BLaER1 treated with 17β-estradiol and CSF1 and Interleukin-3, amounts not matched to agents 10 nM and 100 nM (cell line): ENCODE measurements at regions not wholly inside any gene's neighbourhood (a gene's known extent, or its start where the extent isn't known, plus 50 kb on each side); places are given as distances from the start of the nearest gene placed in this dataset.

Experiments used
- H3K27ac ChIP-seq, 11 experiments: shearing (Covaris generic); formaldehyde crosslinking; 2 replicates each; pipeline ENCODE4 v1.8.1; 2022
- H3K27me3 ChIP-seq, 11 experiments: shearing (Covaris generic); formaldehyde crosslinking; 2 replicates each; pipeline ENCODE4 v1.8.1; 2022
- H3K36me3 ChIP-seq, 11 experiments: shearing (Covaris generic); formaldehyde crosslinking; 2 replicates each; pipeline ENCODE4 v1.8.1; 2022
- H3K4me1 ChIP-seq, 10 experiments: shearing (Covaris generic); formaldehyde crosslinking; 2 replicates each; pipeline ENCODE4 v1.8.1; 2022
- H3K4me2 ChIP-seq, 11 experiments: shearing (Covaris generic); formaldehyde crosslinking; 2 replicates each; pipeline ENCODE4 v1.8.1; 2022
- H3K4me3 ChIP-seq, 10 experiments: shearing (Covaris generic); formaldehyde crosslinking; 2 replicates each; pipeline ENCODE4 v1.8.1; 2022
- H3K9ac ChIP-seq, 11 experiments: shearing (Covaris generic); formaldehyde crosslinking; 2 replicates each; pipeline ENCODE4 v1.8.1; 2022
- H3K9me3 ChIP-seq, 11 experiments: shearing (Covaris generic); formaldehyde crosslinking; replicated peaks in 1 of 11; 2 replicates each; pipeline ENCODE4 v1.8.1; 2022
- H4K20me1 ChIP-seq, 11 experiments: shearing (Covaris generic); formaldehyde crosslinking; 2 replicates each; pipeline ENCODE4 v1.8.1; 2022
- Cebpa-rat ChIP-seq, 11 experiments: shearing (Covaris generic); IDR thresholded peaks; 2 replicates each; pipeline ENCODE4 v1.8.1; 2022

DNA sequence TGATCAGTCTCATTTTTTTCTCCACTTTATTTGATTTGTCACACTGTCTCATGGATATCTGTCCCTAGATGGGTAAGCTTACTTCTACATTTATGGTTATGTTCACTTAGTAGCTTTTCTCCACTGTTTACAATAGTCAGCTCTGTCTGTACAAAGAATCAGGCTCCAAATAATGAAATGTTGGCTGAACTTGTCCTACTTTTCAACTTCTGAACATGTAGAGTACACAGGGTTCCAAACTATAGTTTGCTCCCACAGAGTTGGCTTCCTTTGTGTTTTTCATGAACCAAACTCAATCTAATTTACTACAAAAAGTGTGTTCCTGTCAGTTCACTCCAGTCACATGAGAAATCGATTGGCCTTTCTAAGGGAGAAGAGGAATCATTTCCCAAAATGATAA lies 175.0 kb downstream of the CCDC71L start:
- Histone ChIP-seq H4K20me1 (no peaks in the 10 kb centered on the region), H3K9ac (0 out of 22 replicates have a peak overlapping the region, but pooled peaks of 1 of the 11 experiments have one; percentile 0), H3K27me3 (no peaks in the 10 kb centered on the region), H3K4me1 (peaks cover 17 to 41% (median 23%) of the 10 kb centered on the region in 10 experiments), H3K27ac (peak overlapping the region in 5 of 11 experiments; percentile 5 to 62 (median 40); a peak in 6 of 22 replicates), H3K4me2 (peak overlapping the region; percentile 2 to 74 (median 55); a peak in 15 of 22 replicates), H3K9me3 (no peaks in the 10 kb centered on the region), H3K36me3 (no peaks in the 10 kb centered on the region), H3K4me3 (no peak overlapping the region)
- TF ChIP-seq Cebpa-rat (IDR thresholded peaks at IDR 0.05) = no peak

GRCh38 chr7:106485031-106485551 lies 175.9 kb downstream of the CCDC71L start:
- H3K4me3 ChIP-seq = no peak overlapping the region
- peaks cover 17 to 41% (median 23%) of the 10 kb centered on the region in 10 experiments for H3K4me1 ChIP-seq
- no peaks in the 10 kb centered on the region for H3K9me3 ChIP-seq
- H3K36me3 ChIP-seq = no peaks in the 10 kb centered on the region
- peak overlapping the region in 9 of 11 experiments; percentile 29 to 62 (median 40); a peak in 16 of 22 replicates for H3K27ac ChIP-seq
- peak overlapping the region in 4 of 11 experiments; percentile 0 to 28 (median 12); a peak in 2 of 22 replicates for H3K9ac ChIP-seq
- peak overlapping the region; percentile 34 to 74 (median 56) for H3K4me2 ChIP-seq
- H3K27me3 ChIP-seq = no peaks in the 10 kb centered on the region
- no peak for TF ChIP-seq Cebpa-rat (IDR thresholded peaks at IDR 0.05)
- no peaks in the 10 kb centered on the region for H4K20me1 ChIP-seq

DNA sequence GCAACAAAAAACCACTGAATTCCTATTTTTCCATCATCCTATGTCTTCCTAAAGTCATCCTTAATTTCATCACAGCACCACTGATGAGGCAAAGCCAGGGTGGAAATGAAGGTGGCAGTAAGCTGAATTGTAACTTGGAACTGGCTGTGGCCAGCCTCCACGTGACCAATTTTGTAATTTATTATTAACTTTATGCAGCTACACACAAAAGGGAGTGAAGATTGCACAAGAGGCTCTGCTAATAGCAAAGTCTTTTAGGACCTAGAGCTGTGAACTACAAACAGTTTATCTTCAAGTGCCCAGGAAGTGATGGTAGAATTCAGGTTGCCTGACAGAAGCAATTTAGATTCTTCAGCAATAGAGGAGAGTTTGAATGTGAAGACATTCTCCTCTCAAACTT lies 176.4 kb downstream of the CCDC71L start:
- no peaks in the 10 kb centered on the region for H4K20me1 ChIP-seq
- no peaks in the 10 kb centered on the region for H3K27me3 ChIP-seq
- peak in 4 of 11 experiments; percentile 13 to 50 (median 37); a peak in 3 of 22 replicates for TF ChIP-seq Cebpa-rat (IDR thresholded peaks at IDR 0.05)
- H3K4me1 ChIP-seq = peaks cover 17 to 41% (median 23%) of the 10 kb centered on the region in 10 experiments
- H3K9ac ChIP-seq = peak overlapping the region in 2 of 11 experiments; percentile 7 to 16; a peak in 2 of 22 replicates
- H3K4me3 ChIP-seq = no peak overlapping the region
- H3K9me3 ChIP-seq = no peaks in the 10 kb centered on the region
- peak overlapping the region; percentile 34 to 74 (median 56) for H3K4me2 ChIP-seq
- H3K36me3 ChIP-seq = no peaks in the 10 kb centered on the region
- peak overlapping the region in 9 of 11 experiments; percentile 29 to 62 (median 40); a peak in 13 of 22 replicates for H3K27ac ChIP-seq

GRCh38 chr7:106482091-106482490 lies 178.9 kb downstream of the CCDC71L start:
- Histone ChIP-seq H4K20me1 (no peaks in the 10 kb centered on the region), H3K9me3 (no peaks in the 10 kb centered on the region), H3K4me2 (no peak overlapping the region), H3K4me3 (no peak overlapping the region), H3K27me3 (no peaks in the 10 kb centered on the region), H3K36me3 (no peaks in the 10 kb centered on the region), H3K4me1 (peaks cover 17 to 37% (median 23%) of the 10 kb centered on the region in 10 experiments), H3K27ac (no peak overlapping the region), H3K9ac (no peak overlapping the region)
- no peak for TF ChIP-seq Cebpa-rat (IDR thresholded peaks at IDR 0.05)

GRCh38 chr7:106480616-106481031 lies 180.3 kb downstream of the CCDC71L start:
- Histone ChIP-seq H3K9ac (no peak overlapping the region), H3K4me3 (no peak overlapping the region), H3K4me2 (no peak overlapping the region), H3K36me3 (no peaks in the 10 kb centered on the region), H4K20me1 (no peaks in the 10 kb centered on the region), H3K27ac (no peak overlapping the region), H3K9me3 (no peaks in the 10 kb centered on the region), H3K4me1 (peaks cover 13 to 22% (median 19%) of the 10 kb centered on the region in 10 experiments), H3K27me3 (no peaks in the 10 kb centered on the region)
- TF ChIP-seq Cebpa-rat (IDR thresholded peaks at IDR 0.05) = no peak

DNA sequence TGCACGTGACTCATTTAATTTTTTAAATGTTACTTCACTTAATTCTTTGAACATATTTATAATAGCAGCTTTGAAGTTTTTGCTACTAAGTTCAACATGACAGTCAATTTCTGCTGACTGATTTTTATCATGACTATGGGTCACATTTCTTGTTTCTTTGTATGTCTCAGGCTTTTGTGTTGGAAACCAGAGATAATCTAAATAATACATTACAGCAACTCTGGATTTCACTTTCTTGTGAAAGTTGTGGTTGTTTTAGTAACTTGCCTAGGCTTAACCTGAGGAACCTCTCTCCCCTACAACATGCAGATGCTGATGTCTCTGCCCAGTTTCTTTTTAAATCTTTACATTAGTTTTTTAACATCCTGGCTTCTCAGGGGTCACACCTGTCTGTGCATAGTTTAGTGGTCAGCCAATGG lies 180.8 kb downstream of the CCDC71L start:
- Histone ChIP-seq H3K27me3 (no peaks in the 10 kb centered on the region), H3K36me3 (no peaks in the 10 kb centered on the region), H3K4me3 (no peak overlapping the region), H3K9ac (no peak overlapping the region), H4K20me1 (no peaks in the 10 kb centered on the region), H3K4me1 (peaks cover 8 to 18% (median 14%) of the 10 kb centered on the region in 10 experiments), H3K27ac (no peak overlapping the region), H3K9me3 (no peaks in the 10 kb centered on the region), H3K4me2 (no peak overlapping the region)
- no peak for TF ChIP-seq Cebpa-rat (IDR thresholded peaks at IDR 0.05)

DNA sequence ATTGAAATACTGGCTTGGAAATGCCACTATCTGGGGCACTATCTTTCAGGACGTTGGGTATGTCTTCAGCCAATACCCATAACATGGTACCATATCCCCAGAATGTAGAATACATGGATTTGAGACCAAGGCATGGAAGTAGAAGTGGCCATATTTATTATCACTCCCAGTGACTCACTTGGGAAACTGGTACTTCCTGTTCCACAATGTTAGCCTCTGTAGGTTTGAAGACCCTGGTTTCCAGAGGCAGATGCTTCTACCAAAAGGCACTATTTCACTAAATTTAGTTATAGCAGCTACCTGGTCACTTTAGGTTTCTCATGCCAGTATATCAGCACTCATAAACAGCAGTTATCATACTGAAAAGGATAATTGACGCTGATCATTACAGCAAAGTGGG lies 184.2 kb downstream of the CCDC71L start:
- no peaks in the 10 kb centered on the region for H3K27me3 ChIP-seq
- no peak overlapping the region for H3K27ac ChIP-seq
- no peaks in the 10 kb centered on the region for H3K36me3 ChIP-seq
- H3K4me2 ChIP-seq = no peak overlapping the region
- no peak for TF ChIP-seq Cebpa-rat (IDR thresholded peaks at IDR 0.05)
- no peaks in the 10 kb centered on the region for H3K4me1 ChIP-seq
- no peak overlapping the region for H3K4me3 ChIP-seq
- no peak overlapping the region for H3K9ac ChIP-seq
- no peaks in the 10 kb centered on the region for H3K9me3 ChIP-seq
- no peaks in the 10 kb centered on the region for H4K20me1 ChIP-seq

DNA sequence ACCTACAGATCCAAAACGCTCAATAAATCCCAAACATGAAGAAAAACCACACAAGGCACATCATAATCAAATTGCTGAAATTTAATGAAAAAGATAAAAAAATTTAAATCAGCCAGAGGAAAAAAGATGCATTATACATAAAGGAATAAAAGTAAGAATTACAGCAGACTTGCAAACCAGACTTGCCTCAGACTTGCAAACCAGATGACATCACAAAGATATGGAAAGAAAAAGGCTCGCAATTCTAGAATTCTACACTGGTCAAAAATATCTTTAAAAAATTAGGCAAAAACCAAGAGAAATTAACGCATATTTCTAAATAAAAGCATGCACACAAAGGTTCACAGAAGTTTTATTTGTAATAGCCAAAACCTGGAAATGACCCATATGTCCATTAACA lies 188.0 kb upstream of the NAMPT start:
- Histone ChIP-seq H3K4me3 (no peak overlapping the region), H3K4me2 (no peak overlapping the region), H3K27ac (no peak overlapping the region), H4K20me1 (no peaks in the 10 kb centered on the region), H3K4me1 (peaks cover 12 to 19% (median 14%) of the 10 kb centered on the region in 10 experiments), H3K27me3 (no peaks in the 10 kb centered on the region), H3K9me3 (no peaks in the 10 kb centered on the region; a peak in 1 of 22 replicates), H3K9ac (no peak overlapping the region), H3K36me3 (no peaks in the 10 kb centered on the region)
- no peak for TF ChIP-seq Cebpa-rat (IDR thresholded peaks at IDR 0.05)

GRCh38 chr7:106471686-106472440 lies 187.1 kb upstream of the NAMPT start:
- no peak overlapping the region for H3K4me3 ChIP-seq
- H3K4me1 ChIP-seq = peaks cover 12 to 19% (median 14%) of the 10 kb centered on the region in 10 experiments
- no peaks in the 10 kb centered on the region for H3K36me3 ChIP-seq
- H3K9me3 ChIP-seq = no peaks in the 10 kb centered on the region; a peak in 1 of 22 replicates
- TF ChIP-seq Cebpa-rat (IDR thresholded peaks at IDR 0.05) = no peak
- H3K9ac ChIP-seq = no peak overlapping the region
- H3K4me2 ChIP-seq = no peak overlapping the region
- H4K20me1 ChIP-seq = no peaks in the 10 kb centered on the region
- H3K27me3 ChIP-seq = no peaks in the 10 kb centered on the region
- no peak overlapping the region for H3K27ac ChIP-seq
